ENCODE measurements at regions not wholly inside any gene's neighbourhood (a gene's known extent, or its start where the extent isn't known, plus 50 kb on each side); places are given as distances from the start of the nearest gene placed in this dataset.

DNA sequence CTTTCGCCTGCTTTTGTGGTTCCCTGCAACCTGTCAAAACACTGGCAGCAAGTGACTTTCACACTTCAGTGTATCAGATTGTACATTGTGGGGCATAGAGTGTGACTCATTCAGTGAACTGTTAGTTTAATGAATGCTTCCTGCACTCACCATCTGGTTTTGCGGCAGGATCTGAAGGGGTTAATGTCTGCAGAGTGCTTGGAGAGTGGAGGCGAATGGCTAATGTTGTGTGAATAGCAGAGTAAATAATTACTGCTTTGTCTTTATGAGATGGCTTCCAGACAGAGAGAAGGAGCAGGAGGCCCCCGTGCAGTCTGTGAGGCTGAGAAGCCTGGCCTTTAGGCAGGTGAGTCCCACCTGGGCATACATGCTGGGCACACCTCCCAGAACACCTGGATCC is 454.3 kb upstream of the KIRREL3 start:
- H3K4me3 ChIP-seq (ENCODE audit: control insufficient read depth, low read depth, low read length) = no peak overlapping the region
- TF ChIP-seq, protein P1, sequence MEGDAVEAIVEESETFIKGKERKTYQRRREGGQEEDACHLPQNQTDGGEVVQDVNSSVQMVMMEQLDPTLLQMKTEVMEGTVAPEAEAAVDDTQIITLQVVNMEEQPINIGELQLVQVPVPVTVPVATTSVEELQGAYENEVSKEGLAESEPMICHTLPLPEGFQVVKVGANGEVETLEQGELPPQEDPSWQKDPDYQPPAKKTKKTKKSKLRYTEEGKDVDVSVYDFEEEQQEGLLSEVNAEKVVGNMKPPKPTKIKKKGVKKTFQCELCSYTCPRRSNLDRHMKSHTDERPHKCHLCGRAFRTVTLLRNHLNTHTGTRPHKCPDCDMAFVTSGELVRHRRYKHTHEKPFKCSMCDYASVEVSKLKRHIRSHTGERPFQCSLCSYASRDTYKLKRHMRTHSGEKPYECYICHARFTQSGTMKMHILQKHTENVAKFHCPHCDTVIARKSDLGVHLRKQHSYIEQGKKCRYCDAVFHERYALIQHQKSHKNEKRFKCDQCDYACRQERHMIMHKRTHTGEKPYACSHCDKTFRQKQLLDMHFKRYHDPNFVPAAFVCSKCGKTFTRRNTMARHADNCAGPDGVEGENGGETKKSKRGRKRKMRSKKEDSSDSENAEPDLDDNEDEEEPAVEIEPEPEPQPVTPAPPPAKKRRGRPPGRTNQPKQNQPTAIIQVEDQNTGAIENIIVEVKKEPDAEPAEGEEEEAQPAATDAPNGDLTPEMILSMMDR (IDR thresholded peaks at IDR 0.05; ENCODE audit: control insufficient read depth, insufficient read depth, low read depth, low read length, missing control alignments) = no peak
- DNase-seq (ENCODE audit: low read depth) = no peak

DNA sequence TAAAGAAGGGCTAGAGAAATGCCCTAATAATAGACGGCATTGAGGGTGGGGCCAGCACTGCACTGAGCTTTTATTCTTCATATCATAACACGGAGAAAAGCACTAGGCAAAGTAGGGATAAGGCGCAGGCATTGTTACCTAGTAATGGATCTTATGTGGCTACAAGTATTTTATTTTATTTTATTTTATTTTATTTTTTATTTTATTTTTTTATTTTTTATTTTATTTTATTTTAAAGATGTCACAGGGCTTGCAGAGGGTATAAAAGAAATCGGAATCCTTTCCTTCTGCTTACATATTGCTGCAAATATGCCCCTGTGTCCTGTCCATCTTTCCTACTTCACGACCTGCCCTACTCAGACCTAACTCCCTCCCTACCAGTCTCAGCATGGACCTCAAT is 452.0 kb upstream of the KIRREL3 start:
- DNase-seq (ENCODE audit: low read depth) = no peak
- no peak overlapping the region for H3K4me3 ChIP-seq (ENCODE audit: control insufficient read depth, low read depth, low read length)
- TF ChIP-seq, protein P1 (IDR thresholded peaks at IDR 0.05; ENCODE audit: control insufficient read depth, insufficient read depth, low read depth, low read length, missing control alignments) = no peak

DNA sequence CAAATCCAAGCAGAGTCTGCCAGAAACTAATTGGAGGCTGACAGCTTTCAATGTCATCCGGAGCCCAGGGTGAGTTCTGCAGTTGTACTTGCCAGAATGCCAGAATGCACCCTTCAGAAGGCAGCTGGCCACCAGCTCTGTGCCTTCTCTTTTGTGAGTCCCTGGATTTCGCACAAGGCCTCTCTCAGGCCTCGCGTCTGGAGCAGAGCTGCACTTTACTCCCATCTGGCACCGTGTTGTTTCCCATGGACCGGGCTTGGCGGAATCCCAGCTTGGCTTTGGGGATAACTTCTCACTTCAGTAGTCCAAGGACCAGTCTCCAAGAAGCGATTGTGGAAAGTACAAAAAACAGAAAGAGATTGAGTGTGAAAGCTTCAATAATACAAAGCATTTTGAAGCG is 451.3 kb upstream of the KIRREL3 start:
- TF ChIP-seq, protein P1 (IDR thresholded peaks at IDR 0.05; ENCODE audit: control insufficient read depth, insufficient read depth, low read depth, low read length, missing control alignments) = no peak
- no peak for DNase-seq (ENCODE audit: low read depth)
- H3K4me3 ChIP-seq (ENCODE audit: control insufficient read depth, low read depth, low read length) = no peak overlapping the region

- TF ChIP-seq, protein P1 (IDR thresholded peaks at IDR 0.05; ENCODE audit: control insufficient read depth, insufficient read depth, low read depth, low read length, missing control alignments) = no peak
- no peak for DNase-seq (ENCODE audit: low read depth)
- H3K4me3 ChIP-seq (ENCODE audit: control insufficient read depth, low read depth, low read length) = no peak overlapping the region
These were observed 447.5 kb upstream of the KIRREL3 start for GRCh38 chr11:127448101-127448500.

DNA sequence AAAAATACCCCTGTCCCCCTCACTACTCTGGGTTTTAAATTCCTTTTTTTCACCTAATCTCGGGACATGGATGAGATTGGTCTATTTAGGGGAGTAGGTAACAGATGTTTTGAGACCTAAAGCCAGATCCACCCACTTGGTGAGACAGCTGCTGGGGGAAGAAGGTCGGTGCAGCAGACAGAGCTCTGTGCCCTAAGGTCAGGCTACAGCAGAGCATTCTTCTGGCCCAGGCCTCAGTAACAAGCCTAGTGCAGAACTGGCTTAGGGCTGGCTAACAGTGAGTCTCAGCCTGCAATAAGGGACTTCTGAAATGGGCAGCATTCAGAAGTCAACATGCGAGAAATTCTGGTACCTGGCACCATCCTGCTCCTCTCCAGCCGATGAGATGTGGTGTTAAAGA is 444.9 kb upstream of the KIRREL3 start:
- H3K4me3 ChIP-seq (ENCODE audit: control insufficient read depth, low read depth, low read length) = no peak overlapping the region
- TF ChIP-seq, protein P1 (IDR thresholded peaks at IDR 0.05; ENCODE audit: control insufficient read depth, insufficient read depth, low read depth, low read length, missing control alignments) = no peak

DNA sequence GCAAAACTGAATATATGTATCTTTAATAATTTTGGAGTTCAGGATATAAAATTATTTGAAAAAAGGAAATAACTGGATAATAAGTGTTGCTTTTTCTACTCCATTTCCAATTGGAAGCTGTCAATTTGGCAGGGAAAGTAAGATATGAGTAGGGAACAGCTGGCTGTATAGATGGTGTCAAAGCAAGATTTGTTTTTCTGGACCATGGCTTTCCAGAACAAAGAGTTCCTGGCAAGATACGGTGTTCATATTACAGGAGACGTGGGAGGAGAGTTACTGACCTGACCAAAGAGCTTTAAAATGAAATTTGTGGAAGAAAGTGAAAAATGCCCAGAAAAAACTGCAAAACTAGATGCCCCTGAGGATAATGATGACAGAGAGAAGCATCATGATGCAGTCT is 442.7 kb upstream of the KIRREL3 start:
- H3K4me3 ChIP-seq (ENCODE audit: control insufficient read depth, low read depth, low read length) = no peak overlapping the region
- no peak for DNase-seq (ENCODE audit: low read depth)
- TF ChIP-seq, protein P1 (IDR thresholded peaks at IDR 0.05; ENCODE audit: control insufficient read depth, insufficient read depth, low read depth, low read length, missing control alignments) = no peak

More for the DNA sequence above, 444.9 kb upstream of the KIRREL3 start:
- DNase-seq (ENCODE audit: low read depth) = no peak

DNA sequence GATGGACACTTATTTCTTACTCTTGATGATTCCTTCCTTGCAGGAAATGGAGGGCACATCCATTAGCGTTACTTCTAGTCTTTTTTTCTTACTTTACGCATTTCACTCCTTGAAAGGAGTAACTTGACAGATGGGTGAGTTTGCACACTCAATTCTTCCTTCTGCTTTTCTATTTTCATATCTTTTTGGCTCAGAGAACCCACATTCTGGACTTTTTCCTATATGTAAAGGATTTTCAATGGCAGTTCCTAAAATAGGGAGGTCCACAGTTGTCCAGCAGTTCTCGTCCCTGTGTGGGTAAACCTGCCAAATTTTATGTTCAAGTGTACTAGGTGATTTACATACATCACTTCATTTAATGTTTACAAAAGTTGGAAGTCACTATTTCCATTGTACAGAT is 440.0 kb upstream of the KIRREL3 start:
- H3K4me3 ChIP-seq (ENCODE audit: control insufficient read depth, low read depth, low read length) = no peak overlapping the region
- TF ChIP-seq, protein P1 (IDR thresholded peaks at IDR 0.05; ENCODE audit: control insufficient read depth, insufficient read depth, low read depth, low read length, missing control alignments) = no peak
- no peak for DNase-seq (ENCODE audit: low read depth)

Data from AG09309 (cell line).